Osteoblast (primary cell): ENCODE measurements at regions not wholly inside any gene's neighbourhood (a gene's known extent, or its start where the extent isn't known, plus 50 kb on each side); places are given as distances from the start of the nearest gene placed in this dataset.

Experiments used
- DNase-seq: peaks from one replicate; pipeline ENCODE4 v3.0.0; 2011; ENCODE audit warnings: low spot score, mixed read lengths; ENCODE audit not compliant: insufficient read length; ENCODE audit errors: missing footprints
- H2AFZ ChIP-seq: 2 replicates; pipeline ENCODE4 v1.6.0; 2011; ENCODE audit warnings: mild to moderate bottlenecking, low read length
- H3K27ac ChIP-seq: 2 replicates; pipeline ENCODE4 v1.5.1; 2011; ENCODE audit warnings: mild to moderate bottlenecking, low read depth, low read length, moderate library complexity
- H3K27me3 ChIP-seq: 2 replicates; pipeline ENCODE4 v1.6.0; 2012; ENCODE audit warnings: mild to moderate bottlenecking, control low read depth, inconsistent platforms, low read length, moderate library complexity; ENCODE audit not compliant: insufficient read depth
- H3K36me3 ChIP-seq: 2 replicates; pipeline ENCODE4 v1.5.1; 2011; ENCODE audit warnings: mild to moderate bottlenecking, low read length, control low read depth, moderate library complexity; ENCODE audit not compliant: insufficient read depth
- H3K4me1 ChIP-seq: 2 replicates; pipeline ENCODE4 v1.5.1; 2011; ENCODE audit warnings: mild to moderate bottlenecking, low read length, control low read depth, moderate library complexity; ENCODE audit not compliant: insufficient read depth
- H3K4me2 ChIP-seq: 2 replicates; pipeline ENCODE4 v1.6.0; 2011; ENCODE audit warnings: mild to moderate bottlenecking, low read length; ENCODE audit not compliant: insufficient read depth
- H3K4me3 ChIP-seq: fragments of 200-600 bp; sonication (generic); 3 replicates; pipeline ENCODE4 v1.5.1; 2012; ENCODE audit warnings: mild to moderate bottlenecking, low read length, inconsistent platforms; ENCODE audit not compliant: insufficient read depth
- H3K79me2 ChIP-seq: 2 replicates; pipeline ENCODE4 v1.6.0; 2012; ENCODE audit warnings: mild to moderate bottlenecking, low read length, control low read depth, inconsistent platforms; ENCODE audit not compliant: insufficient read depth
- H3K9me3 ChIP-seq: 2 replicates; pipeline ENCODE4 v1.5.1; 2011; ENCODE audit warnings: low read depth, low read length, control low read depth
- H4K20me1 ChIP-seq: 2 replicates; pipeline ENCODE4 v1.6.0; 2012; ENCODE audit warnings: mild to moderate bottlenecking, low read length, control low read depth; ENCODE audit not compliant: insufficient read depth
- CTCF ChIP-seq: IDR thresholded peaks from 2 replicates; pipeline ENCODE4 v1.5.1; 2011; ENCODE audit warnings: mild to moderate bottlenecking, low read depth, low read length, moderate library complexity; ENCODE audit errors: extremely low read depth

GRCh38 chr20:54385746-54386145, 89.6 kb upstream of the DOK5 start:
- H3K27ac ChIP-seq, result no peak overlapping the region
- no peaks in the 10 kb centered on the region for H3K9me3 ChIP-seq
- H3K4me1 ChIP-seq, result no peaks in the 10 kb centered on the region
- no peak for TF ChIP-seq CTCF
- H3K27me3 ChIP-seq, result peaks cover 12% of the 10 kb centered on the region
- no peak for DNase-seq
- no peak overlapping the region for H3K4me3 ChIP-seq
- H4K20me1 ChIP-seq, result no peaks in the 10 kb centered on the region
- no peaks in the 10 kb centered on the region for H3K36me3 ChIP-seq
- H3K79me2 ChIP-seq, result no peaks in the 10 kb centered on the region
- no peak overlapping the region for H2AFZ ChIP-seq
- no peak overlapping the region for H3K4me2 ChIP-seq

GRCh38 chr20:54389596-54390280, 85.7 kb upstream of the DOK5 start:
- Histone ChIP-seq H4K20me1 (no peaks in the 10 kb centered on the region), H2AFZ (no peak overlapping the region), H3K27ac (no peak overlapping the region), H3K4me2 (no peak overlapping the region), H3K79me2 (no peaks in the 10 kb centered on the region), H3K36me3 (no peaks in the 10 kb centered on the region), H3K9me3 (no peaks in the 10 kb centered on the region), H3K4me3 (no peak overlapping the region), H3K4me1 (no peaks in the 10 kb centered on the region), H3K27me3 (peaks cover 12% of the 10 kb centered on the region)
- DNase-seq, result no peak
- TF ChIP-seq CTCF, result no peak

GRCh38 chr20:54397292-54398140, 77.9 kb upstream of the DOK5 start:
- H3K4me3 ChIP-seq, result no peak overlapping the region
- H3K36me3 ChIP-seq, result no peaks in the 10 kb centered on the region
- DNase-seq, result no peak
- no peak for TF ChIP-seq CTCF
- H4K20me1 ChIP-seq, result no peaks in the 10 kb centered on the region
- no peaks in the 10 kb centered on the region for H3K79me2 ChIP-seq
- H3K9me3 ChIP-seq, result no peaks in the 10 kb centered on the region
- H3K27ac ChIP-seq, result no peak overlapping the region
- no peaks in the 10 kb centered on the region for H3K27me3 ChIP-seq
- no peak overlapping the region for H3K4me2 ChIP-seq
- H3K4me1 ChIP-seq, result no peaks in the 10 kb centered on the region
- no peak overlapping the region for H2AFZ ChIP-seq

- no peak for DNase-seq
- H3K9me3 ChIP-seq, result no peaks in the 10 kb centered on the region
- no peaks in the 10 kb centered on the region for H3K27me3 ChIP-seq
- H3K36me3 ChIP-seq, result no peaks in the 10 kb centered on the region
- H3K4me2 ChIP-seq, result no peak overlapping the region
- H2AFZ ChIP-seq, result no peak overlapping the region
- no peak overlapping the region for H3K4me3 ChIP-seq
- no peaks in the 10 kb centered on the region for H3K4me1 ChIP-seq
- H4K20me1 ChIP-seq, result no peaks in the 10 kb centered on the region
- no peak for TF ChIP-seq CTCF
- H3K79me2 ChIP-seq, result no peaks in the 10 kb centered on the region
- no peak overlapping the region for H3K27ac ChIP-seq
These were observed 76.6 kb upstream of the DOK5 start for GRCh38 chr20:54398814-54399213.
